GM12878 (cell line): ENCODE measurements at regions not wholly inside any gene's neighbourhood (a gene's known extent, or its start where the extent isn't known, plus 50 kb on each side); places are given as distances from the start of the nearest gene placed in this dataset.

Experiments
- ATAC-seq: fragments of 200-7000 bp; cut with Tn5 transposase; 3 replicates; pipeline ENCODE4 v1.9.1; 2020; ENCODE audit warnings: mild to moderate bottlenecking, moderate library complexity
- BruUV-seq: library from RNA; stranded (reverse); fragments of 400-500 nt; replicated peaks from 2 replicates; lab custom pipeline; 2021; lab: Mats Ljungman, UMichigan
- CTCF ChIA-PET: fragments of 300-600 bp; sonication (Branson Sonifier 250); formaldehyde crosslinking; extraction: SDS; loops from one replicate; lab custom pipeline; 2021; ENCODE audit warnings: inconsistent platforms; lab: Yijun Ruan, JAX
- POLR2A ChIA-PET: fragments of 350-600 bp; formaldehyde crosslinking; extraction: SDS; loops from one replicate; lab custom pipeline; 2021; ENCODE audit warnings: inconsistent platforms; lab: Charles Lee
- RAD21 ChIA-PET: fragments of 300-600 bp; sonication (Branson Sonifier 250); formaldehyde crosslinking; loops from one replicate; lab custom pipeline; 2023; ENCODE audit warnings: antibody characterized with exemption; ENCODE audit not compliant: unreplicated experiment; lab: Charles Lee
- SMC1A ChIA-PET: fragments of 300-600 bp; sonication (Branson Sonifier 250); formaldehyde crosslinking; loops from one replicate; lab custom pipeline; 2023; ENCODE audit not compliant: unreplicated experiment, uncharacterized antibody; lab: Charles Lee
- DNase-seq: peaks from one replicate; pipeline ENCODE4 v3.0.0-alpha.2; 2011; ENCODE audit warnings: low read depth, low spot score
- FAIRE-seq: peaks from 3 replicates; lab custom pipeline; 2011; peaks lifted over from hg19 to GRCh38; lab: Jason Lieb, UNC
- H2AFZ ChIP-seq: 2 replicates; pipeline ENCODE4 v1.6.0; 2011; ENCODE audit warnings: low read depth, low read length, control low read depth; ENCODE audit not compliant: control insufficient read depth
- H3K27ac ChIP-seq: 2 replicates; pipeline ENCODE4 v1.5.1; 2011; ENCODE audit warnings: control low read depth; ENCODE audit not compliant: control insufficient read depth, insufficient read depth
- H3K27me3 ChIP-seq, 2 experiments: replicated peaks in 1 of 2; 2 replicates each; pipeline versions ENCODE4 v1.6.0 to v1.6.1; 2011; ENCODE audit warnings: low read length in 1 of 2; ENCODE audit not compliant: control insufficient read depth in 2 of 2, insufficient read depth in 2 of 2
- H3K36me3 ChIP-seq, 2 experiments: 2 replicates each; pipeline ENCODE4 v1.5.1; 2011; ENCODE audit warnings: low read length in 1 of 2; ENCODE audit not compliant: control insufficient read depth in 2 of 2, insufficient read depth in 2 of 2
- H3K4me1 ChIP-seq: 2 replicates; pipeline ENCODE4 v1.6.1; 2011; ENCODE audit warnings: mild to moderate bottlenecking, low read length, moderate library complexity, mixed read lengths; ENCODE audit not compliant: control insufficient read depth, insufficient read depth
- H3K4me2 ChIP-seq: 2 replicates; pipeline ENCODE4 v1.6.0; 2011; ENCODE audit warnings: control low read depth; ENCODE audit not compliant: control insufficient read depth, insufficient read depth
- H3K4me3 ChIP-seq: fragments of 200-600 bp; sonication (generic); 2 replicates; pipeline ENCODE4 v1.5.1; 2016
- H3K79me2 ChIP-seq: 2 replicates; pipeline ENCODE4 v1.6.0; 2011; ENCODE audit warnings: low read length; ENCODE audit not compliant: control insufficient read depth, insufficient read depth
- H3K9ac ChIP-seq: 2 replicates; pipeline ENCODE4 v1.8.0; 2011; ENCODE audit warnings: low read length, control low read depth, mixed read lengths; ENCODE audit not compliant: control insufficient read depth, insufficient read depth
- H3K9me3 ChIP-seq: replicated peaks from 3 replicates; pipeline ENCODE4 v1.5.1; 2011; ENCODE audit warnings: mild to moderate bottlenecking, low read length; ENCODE audit not compliant: control insufficient read depth, insufficient read depth
- H4K20me1 ChIP-seq: 2 replicates; pipeline ENCODE4 v1.6.0; 2011; ENCODE audit not compliant: control insufficient read depth, insufficient read depth
- BHLHE40 ChIP-seq, 2 experiments: fragments of 450-650 bp in 1 of 2; IDR thresholded peaks; 2 replicates each; pipeline ENCODE4 v1.6.1; 2011 to 2017; ENCODE audit warnings: low read depth in 2 of 2, borderline replicate concordance in 1 of 2, improper control_type of control experiment in 1 of 2, low read length in 1 of 2, mild to moderate bottlenecking in 1 of 2
- CEBPZ ChIP-seq: fragments of 150-350 bp; IDR thresholded peaks from 2 replicates; pipeline ENCODE4 v1.6.1; 2016; ENCODE audit warnings: low read depth, low read length
- ELK1 ChIP-seq: IDR thresholded peaks from 2 replicates; pipeline ENCODE4 v1.6.1; 2012; ENCODE audit warnings: low read depth, low read length, improper control_type of control experiment
- WGBS: methylation state at CpG from one replicate; pipeline ENCODE4 v1.1.6; 2016; ENCODE audit warnings: low lambda C conversion rate; ENCODE audit not compliant: insufficient replicate concordance, insufficient coverage; ENCODE audit errors: missing lambda C conversion rate; 5-methylcytosine and 5-hydroxymethylcytosine counted together
- in situ Hi-C: fragments of 300-500 bp; cut with MboI; formaldehyde crosslinking; loops from 9 replicates; pipeline ENCODE4 v1.14.3; 2018; ENCODE audit warnings: mixed read lengths
- intact Hi-C: fragments of 100-400 bp; cut with micrococcal nuclease; formaldehyde crosslinking; loops from one replicate; pipeline ENCODE4 v1.14.2; 2022; ENCODE audit not compliant: unreplicated experiment

GRCh38 chr2:180630756-180631155 is 349.6 kb upstream of the UBE2E3 start:
- no peaks in the 10 kb centered on the region for H4K20me1 ChIP-seq
- no peak for DNase-seq
- intact Hi-C loops = no loop called here
- H3K9ac ChIP-seq = no peak overlapping the region
- in situ Hi-C loops = loop anchor here (25.0 kb wide), 1 partner anchor 432 kb away; no protein-coding TSS in a partner anchor
- H3K4me2 ChIP-seq = no peak overlapping the region
- no peaks in the 10 kb centered on the region for H3K27me3 ChIP-seq
- no peak for TF ChIP-seq CEBPZ
- TF ChIP-seq ELK1 = no peak
- TF ChIP-seq BHLHE40 (IDR thresholded peaks at IDR 0.05; ENCODE audit: borderline replicate concordance in 1 of 2, low read depth in 2 of 2, low read length in 1 of 2) = no peak
- no peaks in the 10 kb centered on the region for H3K79me2 ChIP-seq
- POLR2A ChIA-PET = interaction anchor here (0.6 kb wide), 1 partner anchor 29 kb away, joined by 3 read pairs; no protein-coding TSS in a partner anchor
- H3K27ac ChIP-seq = no peak overlapping the region
- SMC1A ChIA-PET = interaction anchor here (0.6 kb wide), 1 partner anchor 423 kb away, joined by 3 read pairs; no protein-coding TSS in a partner anchor
- no peaks in the 10 kb centered on the region for H3K36me3 ChIP-seq
- no peak for ATAC-seq
- no peak overlapping the region for H3K4me3 ChIP-seq
- RAD21 ChIA-PET = no interaction called here
- FAIRE-seq = no peak
- no peak overlapping the region for H2AFZ ChIP-seq
- CTCF ChIA-PET = interaction anchor here (0.6 to 1.4 kb wide), 2 partner anchors 9 to 1359 kb away, joined by 3 to 5 read pairs; no protein-coding TSS in a partner anchor
- BruUV-seq = no TSS peak
- H3K9me3 ChIP-seq = no peaks in the 10 kb centered on the region
- H3K4me1 ChIP-seq = no peaks in the 10 kb centered on the region
- 49% methylated on average over 2 of the region's 2 CpGs for WGBS
